HCT116 (cell line): ENCODE measurements at regions not wholly inside any gene's neighbourhood (a gene's known extent, or its start where the extent isn't known, plus 50 kb on each side); places are given as distances from the start of the nearest gene placed in this dataset.

Experiments
- ATAC-seq: fragments of 200-7000 bp; cut with Tn5 transposase; 2 replicates; pipeline ENCODE4 v1.9.1; 2020; ENCODE audit warnings: mild to moderate bottlenecking, moderate library complexity
- BruUV-seq: library from RNA; stranded (reverse); fragments of 400-500 nt; replicated peaks from 2 replicates; lab custom pipeline; 2021; lab: Mats Ljungman, UMichigan
- CTCF ChIA-PET: fragments of 300-600 bp; sonication (Branson Sonifier 250); formaldehyde crosslinking; loops from one replicate; lab custom pipeline; 2021; ENCODE audit warnings: antibody characterized with exemption; lab: Charles Lee
- POLR2A ChIA-PET: fragments of 300-600, 350-600 bp; sonication (Branson Sonifier 250); formaldehyde crosslinking; loops from one replicate; lab custom pipeline; 2021; ENCODE audit warnings: antibody characterized with exemption; lab: Charles Lee
- RAD21 ChIA-PET, 2 experiments: fragments of 300-600 bp; sonication (Branson Sonifier 250); formaldehyde crosslinking; loops; one replicate each; lab custom pipeline; 2023; ENCODE audit warnings: low total read pairs in 2 of 2; ENCODE audit not compliant: uncharacterized antibody in 2 of 2, unreplicated experiment in 2 of 2, low non-redundant PET in 1 of 2; lab: Charles Lee
- DNase-seq: peaks from one replicate; pipeline ENCODE4 v3.0.0-alpha.2; 2010; ENCODE audit warnings: low read depth, low spot score
- H2AFZ ChIP-seq: fragments of 200-600 bp; shearing (Covaris generic), sonication (generic); 2 replicates; pipeline ENCODE4 v1.6.1; 2017; ENCODE audit warnings: low read depth, mixed run types, mixed read lengths, antibody characterized with exemption, low read length; ENCODE audit not compliant: poor library complexity, severe bottlenecking
- H3K27ac ChIP-seq: 2 replicates; pipeline ENCODE4 v1.5.1; 2012; ENCODE audit warnings: low read depth, low read length
- H3K27me3 ChIP-seq: fragments of 200-600 bp; sonication (generic); 2 replicates; pipeline ENCODE4 v1.6.1; 2016; ENCODE audit warnings: mixed run types, low read length, mixed read lengths; ENCODE audit not compliant: insufficient read depth
- H3K36me3 ChIP-seq, 2 experiments: fragments of 200-500 bp in 1 of 2; fragments of 200-600 bp in 1 of 2; sonication (Bioruptor generic) in 1 of 2; sonication (generic) in 1 of 2; 2 replicates each; pipeline versions ENCODE4 v1.5.1 to v1.6.1; 2014 to 2016; ENCODE audit warnings: low read length in 2 of 2, inconsistent platforms in 1 of 2, mixed read lengths in 1 of 2, mixed run types in 1 of 2; ENCODE audit not compliant: insufficient read depth in 2 of 2, control insufficient read depth in 1 of 2
- H3K4me1 ChIP-seq, 2 experiments: fragments of 200-600 bp in 1 of 2; sonication (generic) in 1 of 2; 2 replicates each; pipeline versions ENCODE4 v1.5.1 to v1.6.1; 2012 to 2017; ENCODE audit warnings: low read length in 2 of 2, inconsistent platforms in 1 of 2, mild to moderate bottlenecking in 1 of 2, mixed read lengths in 1 of 2, mixed run types in 1 of 2, moderate library complexity in 1 of 2; ENCODE audit not compliant: insufficient read depth in 2 of 2, control insufficient read depth in 1 of 2
- H3K4me2 ChIP-seq: fragments of 200-600 bp; sonication (generic); 2 replicates; pipeline ENCODE4 v1.6.1; 2017; ENCODE audit warnings: mixed run types, low read length, mixed read lengths
- H3K4me3 ChIP-seq, 2 experiments: fragments of 200-600 bp in 1 of 2; sonication (generic) in 1 of 2; replicated peaks in 1 of 2; 2 replicates each; pipeline ENCODE4 v1.5.1; 2011 to 2016; ENCODE audit warnings: low read length in 2 of 2, control low read depth in 1 of 2, low read depth in 1 of 2, mild to moderate bottlenecking in 1 of 2, mixed read lengths in 1 of 2, mixed run types in 1 of 2
- H3K79me2 ChIP-seq: fragments of 200-600 bp; sonication (generic); 2 replicates; pipeline ENCODE4 v1.6.1; 2017; ENCODE audit warnings: mild to moderate bottlenecking, mixed run types, low read length, moderate library complexity, mixed read lengths; ENCODE audit not compliant: insufficient read depth
- H3K9ac ChIP-seq: fragments of 200-600 bp; sonication (generic); 2 replicates; pipeline ENCODE4 v1.6.1; 2016; ENCODE audit warnings: low read length, mixed read lengths
- H3K9me2 ChIP-seq: fragments of 200-600 bp; sonication (generic), shearing (Covaris generic); 2 replicates; pipeline ENCODE4 v1.6.1; 2017; ENCODE audit warnings: mixed run types, mild to moderate bottlenecking, moderate library complexity; ENCODE audit not compliant: insufficient read depth
- H3K9me3 ChIP-seq, 2 experiments: fragments of 200-500 bp in 1 of 2; fragments of 200-600 bp in 1 of 2; sonication (Bioruptor generic) in 1 of 2; sonication (generic) in 1 of 2; 2 replicates each; pipeline ENCODE4 v1.6.1; 2014 to 2017; ENCODE audit warnings: low read length in 2 of 2, mixed read lengths in 2 of 2, inconsistent platforms in 1 of 2, low read depth in 1 of 2, mild to moderate bottlenecking in 1 of 2, mixed run types in 1 of 2, moderate library complexity in 1 of 2; ENCODE audit not compliant: control insufficient read depth in 1 of 2, insufficient read depth in 1 of 2
- H4K20me1 ChIP-seq: fragments of 200-600 bp; sonication (generic), shearing (Covaris generic); 2 replicates; pipeline ENCODE4 v1.6.1; 2017; ENCODE audit warnings: mixed run types, mild to moderate bottlenecking, moderate library complexity; ENCODE audit not compliant: insufficient read depth
- CBX3 ChIP-seq: IDR thresholded peaks from 2 replicates; pipeline ENCODE4 v1.6.1; 2012; ENCODE audit warnings: low read depth
- ELF1 ChIP-seq: IDR thresholded peaks from 2 replicates; pipeline ENCODE4 v1.6.1; 2012; ENCODE audit warnings: low read depth, borderline replicate concordance
- EZH2 ChIP-seq: fragments of 200-600 bp; sonication (generic); IDR thresholded peaks from 2 replicates; pipeline ENCODE4 v1.6.1; 2017; ENCODE audit warnings: antibody characterized with exemption, mixed run types
- FOSL1 ChIP-seq: IDR thresholded peaks from 2 replicates; pipeline ENCODE4 v1.6.1; 2012; ENCODE audit warnings: low read depth
- JUND ChIP-seq: IDR thresholded peaks from 2 replicates; pipeline ENCODE4 v1.6.1; 2012
- POLR2A ChIP-seq: IDR thresholded peaks from 2 replicates; pipeline ENCODE4 v1.7.0; 2011; ENCODE audit warnings: borderline replicate concordance; ENCODE audit not compliant: insufficient read depth, insufficient read length; ENCODE audit errors: extremely low read depth
- RAD21 ChIP-seq: IDR thresholded peaks from 2 replicates; pipeline ENCODE4 v1.6.1; 2012; ENCODE audit warnings: low read depth, mild to moderate bottlenecking
- TCF7L2 ChIP-seq: IDR thresholded peaks from 2 replicates; pipeline ENCODE4 v1.7.0; 2011; ENCODE audit warnings: borderline replicate concordance, inconsistent platforms; ENCODE audit not compliant: insufficient read depth, insufficient read length; ENCODE audit errors: extremely low read depth
- YY1 ChIP-seq: IDR thresholded peaks from 2 replicates; pipeline ENCODE4 v1.6.1; 2011; ENCODE audit warnings: low read length, low read depth, moderate library complexity, mild to moderate bottlenecking; ENCODE audit not compliant: insufficient replicate concordance; ENCODE audit errors: extremely low read depth
- intact Hi-C: fragments of 100-400 bp; cut with micrococcal nuclease; formaldehyde crosslinking; loops from 2 replicates; pipeline ENCODE4 v1.10.0; 2022
- TF ChIP-seq, protein P1 (sequence below): IDR thresholded peaks from 2 replicates; pipeline ENCODE4 v1.6.1; 2012

DNA sequence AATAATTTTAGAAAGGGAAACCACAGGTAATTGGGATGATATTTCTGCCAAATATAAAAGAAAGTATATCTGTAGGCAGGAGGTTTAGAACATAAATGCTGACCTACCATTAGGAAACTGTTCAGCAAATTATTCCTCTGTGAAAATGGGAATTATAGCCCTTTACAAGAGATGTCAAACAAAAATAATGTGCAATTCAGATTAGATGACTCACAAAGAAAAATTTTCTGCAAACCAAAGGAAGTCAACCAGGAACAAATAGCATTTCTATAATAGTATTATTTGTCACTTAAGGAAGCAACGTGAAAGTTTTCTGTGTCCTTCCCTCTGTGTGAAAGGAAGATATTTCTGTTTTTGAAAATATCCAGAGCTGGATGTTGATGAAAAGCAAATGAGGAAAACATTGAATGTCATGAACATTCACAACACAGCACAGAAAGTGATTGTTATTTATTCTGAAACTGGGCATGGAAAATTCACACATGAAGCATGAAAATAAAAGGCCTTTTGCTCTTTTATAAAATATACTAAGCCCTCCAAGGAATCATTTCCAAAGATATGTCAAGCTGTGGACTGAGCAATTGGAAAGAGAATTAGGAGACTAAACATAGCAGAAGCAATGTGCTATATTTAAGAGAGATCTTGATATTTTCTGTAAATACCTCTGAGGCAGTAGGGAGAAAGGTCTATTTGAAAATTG, 57.9 kb upstream of the SPHKAP start:
- Histone ChIP-seq H3K9me2 (no peaks in the 10 kb centered on the region), H3K79me2 (no peaks in the 10 kb centered on the region), H3K27me3 (no peaks in the 10 kb centered on the region), H3K9ac (no peak overlapping the region), H3K36me3 (no peaks in the 10 kb centered on the region), H3K27ac (no peak overlapping the region), H2AFZ (no peak overlapping the region), H4K20me1 (no peaks in the 10 kb centered on the region), H3K4me2 (no peak overlapping the region), H3K4me3 (no peak overlapping the region), H3K9me3 (no peaks in the 10 kb centered on the region), H3K4me1 (no peaks in the 10 kb centered on the region)
- intact Hi-C loops, result no loop called here
- ATAC-seq (no peak), DNase-seq (no peak)
- CTCF ChIA-PET, result no interaction called here
- POLR2A ChIA-PET, result no interaction called here
- RAD21 ChIA-PET, result no interaction called here
- BruUV-seq, result no TSS peak
- TF ChIP-seq JUND, result no peak
- no peak for TF ChIP-seq ELF1
- no peak for TF ChIP-seq FOSL1
- no peak for TF ChIP-seq CBX3
- no peak for TF ChIP-seq RAD21
- no peak for TF ChIP-seq TCF7L2
- TF ChIP-seq, protein P1, sequence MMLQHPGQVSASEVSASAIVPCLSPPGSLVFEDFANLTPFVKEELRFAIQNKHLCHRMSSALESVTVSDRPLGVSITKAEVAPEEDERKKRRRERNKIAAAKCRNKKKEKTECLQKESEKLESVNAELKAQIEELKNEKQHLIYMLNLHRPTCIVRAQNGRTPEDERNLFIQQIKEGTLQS, result no peak
- no peak for TF ChIP-seq EZH2
- no peak for TF ChIP-seq YY1
- no peak for TF ChIP-seq POLR2A
